ENCODE measurements at regions not wholly inside any gene's neighbourhood (a gene's known extent, or its start where the extent isn't known, plus 50 kb on each side); places are given as distances from the start of the nearest gene placed in this dataset.

DNA sequence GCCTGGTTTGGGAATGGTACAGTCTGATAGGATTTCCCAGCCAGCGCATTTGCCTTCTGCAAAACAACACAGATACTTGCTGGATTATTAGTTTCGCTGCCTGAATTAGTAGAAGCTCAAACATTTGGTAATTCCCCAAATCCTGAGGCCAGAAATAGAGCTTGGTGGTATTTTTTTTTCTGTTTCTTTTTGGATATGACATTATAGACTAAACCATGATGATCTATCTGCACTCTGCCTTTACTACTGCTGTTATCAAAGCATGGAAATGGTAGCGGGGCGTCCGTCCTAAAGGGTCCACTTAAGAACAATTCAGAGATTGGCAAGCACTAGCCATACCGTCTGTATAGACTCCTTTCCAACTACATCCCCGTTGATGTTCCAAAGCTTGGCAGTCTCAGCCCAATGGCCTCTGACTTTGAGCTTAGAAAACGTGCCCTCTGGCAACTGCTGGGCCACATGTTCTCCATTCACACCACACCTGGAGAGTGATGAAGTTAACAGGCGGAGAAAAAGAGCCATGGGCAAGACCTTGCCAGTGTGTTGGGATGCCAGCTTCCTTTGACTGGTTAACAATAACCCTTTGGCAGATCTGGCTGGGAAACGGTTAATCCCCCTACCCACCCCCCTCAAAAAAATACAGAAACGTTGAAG lies 241.0 kb upstream of the NR2F2 start:
- DNase-seq: no peak

DNA sequence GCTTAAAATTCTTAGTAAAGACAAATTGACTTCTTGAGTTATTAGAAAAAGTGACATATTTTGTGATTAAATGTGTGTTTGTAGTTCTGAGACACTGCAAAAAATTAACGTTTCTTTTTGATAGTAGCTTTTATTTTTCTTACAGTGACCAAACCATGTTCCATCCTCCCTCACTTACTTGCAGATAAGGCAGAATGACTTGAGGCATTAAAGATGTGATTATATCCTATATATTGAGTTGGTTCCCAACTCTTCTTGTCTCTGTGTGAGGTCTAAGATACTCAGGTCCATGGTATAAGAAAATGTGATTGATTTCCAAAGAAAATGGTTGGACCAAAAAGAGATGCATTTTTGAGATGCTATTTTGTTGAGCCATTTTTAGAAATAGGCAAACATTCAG lies 238.3 kb upstream of the NR2F2 start:
- DNase-seq: no peak

DNA sequence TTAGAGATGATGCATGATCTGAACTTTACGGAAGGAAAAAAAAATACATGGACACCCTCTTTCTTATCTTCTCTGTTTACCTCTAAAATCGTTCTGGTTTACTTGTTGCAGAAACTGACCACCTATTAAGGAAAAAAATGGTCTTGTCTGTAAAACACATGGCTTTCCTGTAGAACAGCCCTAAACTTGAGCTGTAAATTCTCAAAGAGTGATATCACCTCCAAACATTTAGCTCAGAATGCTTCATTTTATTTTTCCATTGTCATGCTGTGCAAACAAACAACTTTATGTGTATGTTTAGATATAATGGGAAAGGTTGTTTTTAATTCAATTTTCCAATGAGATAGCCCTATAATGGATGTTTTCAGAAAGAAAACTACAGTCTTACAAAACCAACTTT lies 237.4 kb upstream of the NR2F2 start:
- no peak for DNase-seq

DNA sequence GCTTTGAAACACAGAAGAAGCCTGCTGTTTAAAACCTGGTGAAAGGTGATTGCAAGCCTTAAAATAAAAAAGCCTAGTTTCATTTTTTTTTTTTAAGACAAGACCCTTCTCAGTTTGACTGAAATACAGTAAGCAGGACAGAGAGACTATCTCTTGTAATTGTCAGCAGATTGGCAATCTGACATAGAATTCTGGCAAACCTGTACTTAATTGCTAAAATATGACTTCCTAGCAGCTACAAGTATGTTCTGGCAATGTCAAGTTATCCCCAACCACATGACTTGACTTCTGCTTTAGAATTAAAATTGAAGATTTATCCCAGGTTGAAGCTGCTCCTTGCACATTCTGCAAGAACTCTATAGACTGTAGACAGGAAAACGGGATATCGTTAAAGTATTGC lies 232.8 kb upstream of the NR2F2 start:
- no peak for DNase-seq

DNA sequence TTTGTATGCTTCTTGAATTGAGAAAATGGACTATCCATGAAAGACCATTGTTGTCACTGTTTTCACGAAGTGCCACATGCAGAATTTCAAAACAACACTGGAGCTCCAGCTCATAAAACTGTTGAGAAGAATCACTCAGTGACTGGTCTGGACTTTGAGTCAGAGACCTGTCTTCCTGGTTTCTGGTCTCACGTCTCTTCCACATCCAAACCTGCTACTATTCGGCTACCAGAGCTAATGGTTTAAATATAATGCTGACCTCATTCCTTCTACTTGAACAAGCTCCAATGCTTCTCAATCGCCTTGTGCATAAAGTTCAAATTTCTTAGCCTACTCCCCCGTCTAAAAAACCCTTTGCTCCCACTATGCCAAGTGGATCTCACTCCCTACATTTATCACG lies 227.9 kb upstream of the NR2F2 start:
- DNase-seq: no peak

DNA sequence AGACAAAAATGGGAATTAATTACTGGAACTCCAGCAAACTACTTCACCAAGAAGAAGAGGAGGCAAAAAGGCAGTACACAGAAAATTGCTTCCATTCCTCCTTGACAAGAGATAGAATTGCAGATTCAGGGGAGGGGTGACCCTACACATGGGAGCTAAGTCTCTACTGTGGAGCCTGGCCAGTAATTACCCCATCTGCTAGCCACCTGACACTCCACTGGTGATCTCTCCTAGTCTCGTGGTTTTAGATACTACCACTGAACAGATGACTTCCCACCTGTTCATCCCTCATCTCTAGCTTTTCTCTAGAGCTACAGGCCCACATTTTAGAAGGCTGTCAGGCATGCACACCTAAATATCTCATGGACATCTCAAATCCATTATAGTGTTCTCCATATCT lies 224.3 kb upstream of the NR2F2 start:
- DNase-seq: no peak

DNA sequence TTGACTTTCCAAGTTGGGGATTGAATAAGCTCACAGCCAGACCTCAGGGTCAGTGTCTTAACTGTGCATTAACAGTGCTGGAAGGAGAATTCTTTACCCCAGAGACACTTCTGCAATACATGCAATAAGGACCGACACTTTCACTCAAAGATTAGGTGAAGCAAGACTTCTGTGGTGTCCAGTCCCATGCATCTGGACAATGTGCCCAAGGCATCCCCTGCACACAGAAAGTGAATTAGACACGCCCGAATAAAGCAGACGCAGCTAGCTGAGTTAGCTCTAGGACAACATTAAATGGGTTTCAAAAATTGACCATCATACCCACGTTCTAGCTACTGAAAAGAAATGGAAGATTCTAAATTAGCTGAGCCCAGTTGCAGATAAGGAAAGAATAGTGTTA lies 223.9 kb upstream of the NR2F2 start:
- DNase-seq: no peak

DNA sequence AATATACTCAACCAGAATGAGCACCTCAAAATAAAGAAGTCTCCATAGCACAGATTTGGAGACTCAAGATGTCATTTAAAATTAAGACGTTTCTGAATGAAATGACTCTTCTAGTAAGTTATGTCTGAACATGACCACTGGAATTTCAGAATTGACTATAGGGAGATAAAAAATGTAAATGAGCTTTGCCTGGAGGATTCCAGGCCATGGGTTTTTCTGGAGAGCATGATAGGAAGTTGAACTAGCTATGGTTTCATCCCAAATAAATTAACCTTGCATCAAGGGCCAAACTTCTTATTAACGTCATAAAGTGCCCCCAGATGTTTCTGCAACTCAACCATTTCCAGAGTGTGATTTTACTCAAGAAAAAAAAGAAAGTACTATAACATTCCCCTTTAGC lies 222.6 kb upstream of the NR2F2 start:
- DNase-seq: no peak

DNA sequence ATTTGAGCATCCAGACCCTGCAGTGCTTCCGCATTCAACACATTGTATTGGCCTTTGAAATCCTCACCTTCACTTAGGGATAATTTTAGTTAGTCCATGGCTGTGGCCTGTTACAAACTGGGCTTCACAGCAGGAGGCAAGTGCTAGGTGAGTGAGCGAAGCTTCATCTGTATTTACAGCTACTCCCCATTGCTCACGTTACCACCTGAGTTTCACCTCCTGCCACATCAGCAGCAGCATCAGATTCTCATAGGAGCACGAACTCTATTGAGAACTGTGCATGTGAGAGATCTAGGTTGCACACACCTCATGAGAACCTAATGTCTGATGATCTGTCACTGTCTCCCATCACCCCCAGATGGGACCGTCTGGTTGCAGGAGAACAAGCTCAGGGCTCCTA lies 222.1 kb upstream of the NR2F2 start:
- no peak for DNase-seq

DNA sequence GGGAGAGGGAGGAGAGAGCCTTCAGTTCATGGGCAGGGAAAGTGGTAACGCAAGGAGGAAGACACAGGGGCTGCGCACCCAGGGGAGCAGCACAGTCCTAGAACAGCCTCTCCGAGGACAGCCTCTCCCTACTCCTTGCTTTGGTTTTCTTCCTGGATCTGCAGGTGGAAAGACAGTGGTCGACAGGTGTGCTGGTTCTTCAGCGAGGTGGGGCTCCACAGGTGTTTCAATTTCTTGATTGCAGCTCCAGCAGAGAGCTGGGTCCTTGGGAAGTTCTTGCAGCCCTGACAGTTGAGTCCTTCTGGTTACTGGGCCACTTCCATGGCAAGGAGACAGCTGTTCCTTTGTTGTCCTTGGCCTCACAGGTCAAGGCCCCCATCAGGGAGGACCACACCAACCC lies 220.7 kb upstream of the NR2F2 start:
- no peak for DNase-seq

DNA sequence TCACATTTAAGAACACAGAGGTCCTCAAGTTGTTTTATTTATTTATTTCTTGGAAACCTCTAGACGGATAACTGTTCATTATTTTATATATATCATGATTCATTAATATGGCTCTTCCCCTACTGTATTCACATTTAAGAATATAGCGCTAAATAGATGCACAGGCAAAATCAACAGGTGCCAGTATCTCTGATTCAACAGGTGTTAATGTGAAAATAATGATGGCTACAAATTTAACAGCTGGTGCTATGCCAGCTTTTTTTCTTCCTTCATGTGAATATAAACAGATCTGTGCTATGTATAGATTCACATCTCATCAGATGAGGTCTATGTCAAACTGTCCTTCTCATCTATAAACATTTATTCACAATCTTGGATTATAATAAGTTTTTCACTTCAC lies 218.5 kb upstream of the NR2F2 start:
- no peak for DNase-seq

DNA sequence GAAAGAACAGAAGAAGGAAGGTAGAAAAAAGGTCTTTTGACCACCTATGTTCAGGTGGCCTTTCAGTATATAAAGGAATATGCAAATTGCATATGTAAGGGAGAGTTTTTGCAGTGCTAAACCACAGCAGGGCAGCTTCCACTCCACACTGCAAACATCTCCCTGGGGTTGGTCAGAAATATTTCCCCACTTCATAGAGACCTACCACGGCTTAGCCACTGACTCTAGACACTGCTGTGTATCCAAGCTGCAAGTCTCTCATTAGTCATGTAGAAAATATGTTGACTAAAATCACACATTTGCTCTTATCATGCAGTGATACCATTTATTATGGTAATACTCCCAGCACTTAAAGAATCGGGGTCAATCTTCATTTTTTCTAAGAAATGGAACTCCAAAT lies 214.9 kb upstream of the NR2F2 start:
- no peak for DNase-seq

DNA sequence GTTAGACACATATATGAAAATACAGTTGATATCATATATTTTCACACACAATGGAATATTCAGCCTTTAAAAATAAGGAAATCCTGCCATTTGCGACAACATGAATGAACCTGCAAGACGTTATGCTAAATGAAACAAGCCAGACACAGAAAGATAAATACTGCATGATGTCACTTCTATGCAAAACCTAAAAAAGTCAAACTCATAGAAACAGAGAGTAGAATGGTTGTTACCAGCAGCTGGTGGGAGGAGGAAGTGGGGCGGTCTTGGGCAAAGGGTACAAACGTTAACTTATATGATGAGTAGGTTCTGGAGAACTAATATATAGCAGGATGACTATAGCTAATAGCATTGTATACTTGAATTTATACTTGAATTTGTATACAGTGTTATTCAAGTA lies 213.2 kb upstream of the NR2F2 start:
- no peak for DNase-seq

DNA sequence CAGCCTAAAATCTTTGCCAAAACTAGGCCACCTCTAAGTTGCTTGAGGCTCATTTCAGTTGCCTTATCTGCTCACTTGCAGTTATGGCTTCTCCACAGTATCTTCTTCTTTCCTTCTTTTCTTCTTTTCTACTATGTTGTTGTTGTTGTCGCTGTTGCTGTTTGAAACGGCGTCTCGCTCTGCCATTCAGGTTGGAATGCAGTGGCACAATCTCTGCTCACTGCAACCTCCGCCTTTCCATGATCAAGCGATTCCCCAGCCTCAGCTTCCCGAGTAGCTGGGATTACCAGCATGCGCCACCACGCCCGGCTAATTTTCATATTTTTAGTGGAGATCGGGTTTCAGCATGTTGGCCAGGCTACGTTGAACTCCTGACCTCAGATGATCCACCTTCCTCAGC lies 210.8 kb upstream of the NR2F2 start:
- no peak for DNase-seq

DNA sequence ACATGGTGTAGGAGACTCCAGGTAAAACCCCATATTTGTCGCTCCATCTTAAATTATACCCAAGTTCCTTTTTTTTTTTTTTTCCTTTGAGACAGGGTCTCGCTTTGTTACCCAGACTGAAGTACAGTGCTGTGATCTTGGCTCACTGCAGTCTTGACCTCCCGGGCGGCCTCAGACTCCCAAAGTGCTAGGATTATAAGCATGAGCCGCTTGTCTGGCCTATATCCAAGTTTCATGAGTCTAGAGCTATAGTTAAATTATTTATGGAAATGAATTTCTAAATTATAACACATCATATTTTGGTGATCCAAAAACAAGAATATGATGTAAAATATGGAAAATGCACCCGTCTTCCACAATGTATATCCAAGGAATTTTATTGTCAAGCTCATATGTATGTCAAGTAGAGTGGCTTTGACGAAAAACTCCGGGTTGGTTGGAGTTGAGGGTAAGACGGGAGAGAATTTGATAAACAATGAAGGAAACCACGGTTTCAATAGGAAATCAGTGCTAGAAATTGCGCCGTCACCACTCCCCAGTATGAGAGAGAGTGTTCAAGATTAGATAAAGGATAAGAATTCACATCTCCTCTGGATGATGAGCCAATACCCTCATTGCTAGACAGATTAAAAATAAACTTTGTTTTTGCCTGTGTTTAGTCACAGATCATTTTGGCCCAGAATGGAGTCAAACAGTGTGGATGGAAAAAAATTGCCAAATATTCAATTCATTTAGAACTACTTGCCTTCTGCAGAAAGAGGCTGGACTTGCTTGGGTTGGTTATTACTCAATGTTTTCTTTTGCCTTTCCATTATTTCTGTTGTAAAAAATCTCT lies 209.2 kb upstream of the NR2F2 start:
- no peak for DNase-seq

DNA sequence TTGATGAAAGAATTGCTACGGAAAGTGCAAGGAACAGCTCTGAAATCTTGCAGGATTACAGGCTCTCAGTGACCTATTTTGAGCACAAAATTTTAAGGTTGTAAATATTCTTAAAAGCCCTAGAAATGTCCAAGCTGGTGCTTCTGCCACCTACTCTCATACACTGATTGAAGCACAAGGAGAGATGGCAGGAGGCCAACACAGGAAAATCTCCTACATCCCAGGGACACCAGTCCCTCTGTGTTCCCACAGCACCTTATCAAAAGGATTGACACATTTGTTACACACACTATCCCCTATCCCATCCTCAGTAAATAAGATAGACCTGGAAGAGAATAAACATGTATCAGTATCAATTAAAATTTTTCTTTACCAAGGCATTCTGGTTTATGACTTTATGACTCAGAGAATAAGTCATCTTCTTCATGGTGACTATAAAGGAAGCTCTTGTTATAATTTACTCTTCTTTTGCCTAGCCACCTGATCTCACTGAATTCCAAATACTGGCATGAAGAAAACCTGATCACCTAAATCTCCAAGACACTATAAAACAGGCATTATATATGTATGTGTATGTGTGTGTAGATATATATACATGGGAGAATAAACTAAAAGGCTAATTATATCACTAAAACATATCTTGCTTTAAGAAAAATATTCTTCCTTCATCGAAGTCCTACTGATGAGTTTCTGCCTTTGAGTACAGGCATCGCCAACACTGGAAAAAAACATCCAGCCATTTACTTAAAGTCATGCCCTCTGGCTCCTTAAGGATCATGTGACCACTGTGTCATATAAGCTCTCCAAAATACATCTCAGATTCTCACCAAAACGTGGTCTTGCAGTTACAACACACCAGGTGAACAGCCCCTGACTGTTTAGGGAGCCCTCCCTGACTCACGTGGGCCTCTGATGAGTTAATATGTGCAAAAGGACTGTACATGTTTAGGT lies 208.1 kb upstream of the NR2F2 start:
- no peak for DNase-seq

DNA sequence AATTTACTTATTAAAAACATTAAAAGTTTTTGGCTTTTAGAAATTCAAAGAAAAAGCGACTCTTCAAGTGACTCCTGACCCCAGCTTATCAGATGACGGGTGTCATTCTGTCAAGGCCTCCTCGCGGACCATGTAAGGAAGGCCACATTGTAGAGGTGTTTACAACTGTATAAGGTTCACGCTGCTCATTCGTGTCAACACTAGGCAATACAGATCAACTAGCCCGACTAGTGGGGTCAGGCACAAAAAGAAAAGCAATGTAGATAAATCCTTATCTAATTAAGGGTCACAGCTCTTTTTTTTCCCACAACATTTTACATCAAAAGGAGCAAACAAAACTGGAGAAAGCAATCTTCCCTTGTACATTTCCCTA lies 207.5 kb upstream of the NR2F2 start:
- DNase-seq: no peak

DNA sequence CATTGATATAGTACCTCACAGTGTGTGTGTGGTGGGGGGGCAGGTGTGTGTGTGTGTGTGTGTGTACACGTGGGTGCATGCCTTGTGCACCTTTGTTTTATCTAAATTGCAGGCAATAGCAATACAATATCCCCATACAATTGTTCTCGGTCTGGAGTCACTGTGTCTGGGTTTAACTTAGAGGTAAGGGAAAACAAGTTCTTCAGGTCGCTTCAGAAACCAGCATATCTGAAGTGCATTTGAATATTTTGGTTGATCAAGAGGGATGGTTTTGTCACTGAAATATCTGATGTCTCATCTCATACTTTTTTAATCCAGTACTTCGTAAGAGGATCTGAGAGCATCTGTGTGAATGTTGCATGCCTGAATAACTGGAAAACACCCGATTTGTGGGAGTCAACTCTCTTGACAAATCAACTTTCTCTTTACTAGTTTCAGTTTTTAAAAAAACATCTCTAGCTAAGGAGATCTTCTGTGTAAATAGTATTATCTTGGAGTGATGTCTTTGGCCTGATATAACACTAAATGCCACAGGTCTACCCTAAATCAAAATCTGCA lies 206.8 kb upstream of the NR2F2 start:
- DNase-seq: no peak

DNA sequence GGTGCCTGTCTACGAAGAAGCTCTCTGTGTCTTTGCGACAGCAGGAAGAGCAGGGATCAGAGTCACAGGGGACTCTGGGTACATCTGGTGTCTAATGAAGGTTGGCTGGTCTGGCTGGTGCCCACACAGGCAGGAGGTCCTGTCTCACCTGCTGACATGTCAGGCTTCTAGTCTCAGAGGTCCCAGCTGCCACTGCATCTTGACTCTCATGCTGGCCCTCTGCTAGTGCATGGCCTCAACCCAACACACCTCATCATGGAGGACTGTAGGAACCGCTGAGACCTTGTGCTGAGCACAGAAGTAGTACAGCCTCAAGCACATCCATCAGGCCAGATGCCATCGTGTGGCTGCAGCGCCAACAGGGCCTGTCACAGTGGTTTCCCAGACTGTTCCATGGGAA lies 206.1 kb upstream of the NR2F2 start:
- DNase-seq: no peak

DNA sequence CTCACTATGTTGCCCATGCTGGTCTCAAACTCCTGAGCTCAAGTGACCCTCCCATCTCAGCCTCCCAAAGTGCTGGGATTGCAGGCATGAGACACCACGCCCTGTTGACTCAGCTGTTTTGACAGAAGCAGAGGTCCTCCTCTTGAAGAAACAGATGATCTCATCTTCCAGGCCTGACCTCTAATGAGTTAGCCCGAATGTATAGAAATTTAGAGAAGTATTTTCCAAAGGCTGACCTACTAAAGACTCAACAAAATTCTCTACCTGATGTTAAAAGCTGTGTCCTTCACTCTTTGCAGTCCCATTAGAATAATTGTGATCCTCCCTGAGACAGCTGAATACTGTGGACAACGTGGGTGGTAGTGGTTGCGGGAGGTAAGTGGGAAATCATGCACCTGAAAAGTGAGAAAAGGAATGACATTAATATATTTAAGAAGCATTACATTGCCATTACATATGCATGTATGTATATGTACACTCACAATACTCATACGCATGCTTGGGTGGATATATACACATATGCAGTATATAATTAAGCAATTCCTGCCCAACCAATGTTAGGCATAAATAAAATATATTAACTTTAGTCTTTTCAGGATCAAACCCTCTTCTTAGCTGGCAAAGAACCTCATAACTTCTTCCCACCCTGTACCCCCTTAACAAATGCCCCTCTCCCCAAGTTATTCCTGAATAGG lies 204.6 kb upstream of the NR2F2 start:
- no peak for DNase-seq

DNA sequence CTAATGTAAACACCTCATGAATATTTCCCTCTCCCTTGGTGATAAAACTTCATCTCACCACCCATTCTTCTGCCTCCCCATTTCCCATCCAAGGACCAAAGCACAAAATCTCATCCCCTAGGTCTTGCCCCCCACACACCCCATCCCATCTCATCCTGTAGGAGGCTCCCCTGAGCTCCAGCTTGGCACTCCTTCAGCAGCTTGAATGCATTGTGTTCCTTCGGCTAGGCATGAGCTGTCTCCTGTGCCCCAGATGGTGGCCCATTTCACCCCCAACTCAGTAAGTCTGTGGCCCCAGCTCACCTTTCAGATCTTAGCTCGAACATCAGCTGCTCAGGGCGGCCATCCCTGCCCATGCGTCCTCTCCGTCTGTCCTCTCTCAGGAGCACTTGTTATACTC lies 203.6 kb upstream of the NR2F2 start:
- DNase-seq: no peak

DNA sequence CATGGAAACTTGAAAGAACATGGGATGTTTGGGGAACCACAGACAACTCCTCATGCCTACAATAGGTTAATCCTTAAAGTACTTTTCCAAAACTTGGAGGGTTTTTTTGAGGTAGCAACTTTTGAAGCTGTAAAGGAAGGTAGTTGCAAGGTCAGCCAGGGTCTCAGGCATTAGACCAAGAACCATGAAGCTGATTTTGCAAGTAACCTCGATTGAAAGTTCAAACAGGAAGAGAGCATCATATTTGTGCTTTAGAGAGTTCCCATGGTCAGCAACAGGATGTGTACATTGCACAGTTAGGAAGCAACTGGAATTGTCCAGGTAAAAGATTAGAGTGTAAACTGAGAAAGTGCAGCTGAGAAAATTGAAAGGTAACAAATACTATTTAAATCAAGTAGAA lies 199.8 kb upstream of the NR2F2 start:
- DNase-seq: no peak

DNA sequence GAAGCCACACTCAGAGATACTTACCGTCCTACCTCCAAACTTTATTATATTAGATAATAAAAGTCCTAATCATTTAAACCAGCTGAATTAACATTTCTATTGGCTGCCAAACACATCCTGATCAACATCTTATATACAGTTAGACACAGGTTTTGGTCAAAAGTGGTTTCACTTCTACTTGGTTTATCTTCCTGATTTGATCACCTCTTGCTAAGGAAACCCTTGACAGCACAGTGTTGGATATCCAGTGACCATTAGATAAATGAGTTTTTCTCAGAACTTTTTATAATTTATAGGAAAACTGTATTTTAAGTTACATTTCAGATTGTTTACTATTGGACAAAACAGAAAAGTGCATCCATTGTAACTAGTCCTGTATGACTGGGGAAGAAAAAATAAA lies 198.4 kb upstream of the NR2F2 start:
- no peak for DNase-seq
